Sigmoid colon (tissue), 6 donors: ENCODE measurements at regions not wholly inside any gene's neighbourhood (a gene's known extent, or its start where the extent isn't known, plus 50 kb on each side); places are given as distances from the start of the nearest gene placed in this dataset.

Experiments used
- DNase-seq: peaks from one replicate; pipeline ENCODE4 v3.0.0-alpha.2; 2019
- H3K27ac ChIP-seq, 4 donors: fragments of 200-600 bp; sonication (generic); one replicate each; pipeline ENCODE4 v1.5.1; 2016 to 2019; ENCODE audit warnings: mild to moderate bottlenecking in 1 of 4
- H3K27me3 ChIP-seq, 3 donors: fragments of 200-600 bp; sonication (generic); one replicate each; pipeline ENCODE4 v1.5.1; 2019; ENCODE audit warnings: mild to moderate bottlenecking in 1 of 3
- H3K36me3 ChIP-seq, 4 donors: fragments of 200-600 bp; sonication (generic); one replicate each; pipeline ENCODE4 v1.5.1; 2016 to 2019
- H3K4me1 ChIP-seq, 4 donors: fragments of 200-600 bp; sonication (generic); one replicate each; pipeline ENCODE4 v1.5.1; 2017 to 2019
- H3K4me3 ChIP-seq, 4 donors: fragments of 200-600 bp; sonication (generic); one replicate each; pipeline ENCODE4 v1.5.1; 2017 to 2019; ENCODE audit warnings: mild to moderate bottlenecking in 2 of 4, moderate library complexity in 1 of 4
- H3K9me3 ChIP-seq, 4 donors: fragments of 200-600 bp in 3 of 4; sonication (generic) in 3 of 4; one replicate each; pipeline versions ENCODE4 v1.5.1 to v1.6.1; 2013 to 2019
- CTCF ChIP-seq, 4 experiments: fragments of 450-650 bp in 3 of 4; fragments of 200-600 bp in 1 of 4; IDR thresholded peaks; one replicate each; pipeline ENCODE4 v1.5.1; 2016 to 2019; ENCODE audit warnings: antibody characterized with exemption in 4 of 4, mild to moderate bottlenecking in 3 of 4, moderate library complexity in 2 of 4
- EP300 ChIP-seq, 4 donors: sonication (generic); formaldehyde crosslinking; IDR thresholded peaks; one replicate each; pipeline ENCODE4 v1.6.1; 2017; ENCODE audit warnings: antibody characterized with exemption in 4 of 4
- POLR2A ChIP-seq, 2 donors: fragments of 450-650 bp; IDR thresholded peaks; one replicate each; pipeline ENCODE4 v1.6.1; 2016; ENCODE audit warnings: antibody characterized with exemption in 2 of 2, mild to moderate bottlenecking in 2 of 2, moderate library complexity in 2 of 2
- POLR2AphosphoS5 ChIP-seq, 4 donors: sonication (generic); formaldehyde crosslinking; IDR thresholded peaks; one replicate each; pipeline ENCODE4 v1.6.1; 2017; ENCODE audit warnings: antibody characterized with exemption in 4 of 4
- WGBS, 2 donors: extraction: QIAGEN DNeasy Blood & Tissue Kit; methylation state at CpG; one replicate each; pipeline ENCODE4 v1.1.7; 2013; 5-methylcytosine and 5-hydroxymethylcytosine counted together
- intact Hi-C: fragments of 100-400 bp; cut with DNase I; formaldehyde crosslinking; loops from one replicate; pipeline ENCODE4 v1.15.1; 2023
- donor health status: healthy with polysubstance abuse.
- donor health status: healthy.

DNA sequence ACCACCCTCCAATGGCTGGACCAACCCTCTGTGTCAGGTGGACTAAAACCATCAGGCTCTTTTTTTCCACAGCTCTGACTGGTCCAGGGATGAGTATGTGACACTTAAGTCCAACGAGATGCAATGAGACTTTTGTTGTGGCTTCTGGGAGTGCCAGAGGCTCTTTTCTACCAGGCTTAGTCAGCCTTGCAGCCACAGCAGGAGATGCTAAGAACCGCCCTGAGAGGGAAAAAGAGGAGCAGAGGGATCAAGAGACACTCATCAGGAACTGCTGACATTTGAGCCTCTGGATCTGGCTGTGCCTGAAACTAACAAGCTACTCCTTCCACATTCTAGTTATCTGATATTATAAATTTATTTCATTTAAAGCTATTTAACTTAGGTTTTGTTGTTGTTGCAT lies 270.9 kb upstream of the SULF2 start:
- Histone ChIP-seq H3K4me1 (no peaks in the 10 kb centered on the region), H3K36me3 (no peaks in the 10 kb centered on the region), H3K27ac (no peak overlapping the region), H3K27me3 (no peaks in the 10 kb centered on the region), H3K9me3 (peaks cover 0 to 3% (median 0%) of the 10 kb centered on the region in 4 donors), H3K4me3 (no peak overlapping the region)
- no peak for DNase-seq
- WGBS, 2 donors: 64 to 76% methylated on average over 2 of the region's 2 CpGs
- TF ChIP-seq CTCF (IDR thresholded peaks at IDR 0.05): no peak
- no peak for TF ChIP-seq POLR2AphosphoS5 (IDR thresholded peaks at IDR 0.05)
- TF ChIP-seq EP300 (IDR thresholded peaks at IDR 0.05): no peak
- TF ChIP-seq POLR2A (IDR thresholded peaks at IDR 0.05): no peak
- intact Hi-C loops: no loop called here

DNA sequence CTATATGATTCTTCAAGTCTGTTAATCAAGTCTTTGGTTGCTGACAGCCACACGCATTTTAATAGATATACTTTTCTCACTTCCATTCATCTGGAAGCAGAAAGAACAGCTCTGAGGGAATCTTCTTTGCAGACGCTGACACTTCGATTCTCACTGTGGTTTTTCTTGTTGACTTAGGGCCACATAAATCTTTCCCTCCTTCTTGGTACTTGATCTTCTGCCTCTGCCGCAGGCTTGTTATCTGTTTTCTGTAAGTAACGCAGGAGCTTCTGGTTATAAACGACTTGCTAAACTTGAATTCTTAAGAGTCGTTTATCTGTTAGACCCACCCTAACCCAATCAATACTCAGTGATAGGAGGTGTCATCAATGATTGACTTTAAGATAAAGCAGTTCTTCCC lies 268.8 kb upstream of the SULF2 start:
- 39 to 69% methylated on average over 7 of the region's 7 CpGs for WGBS, 2 donors
- no peaks in the 10 kb centered on the region for H3K27me3 ChIP-seq
- intact Hi-C loops: no loop called here

GRCh38 chr20:48052475-48052835 lies 267.2 kb upstream of the SULF2 start:
- intact Hi-C loops: no loop called here
- H3K4me3 ChIP-seq: no peak overlapping the region
- TF ChIP-seq CTCF (IDR thresholded peaks at IDR 0.05) (no peak), POLR2A (IDR thresholded peaks at IDR 0.05) (no peak), EP300 (IDR thresholded peaks at IDR 0.05) (no peak)
- H3K4me1 ChIP-seq: no peaks in the 10 kb centered on the region
- H3K36me3 ChIP-seq: no peaks in the 10 kb centered on the region
- WGBS, 2 donors: 44 to 73% methylated on average over 2 of the region's 2 CpGs
- H3K27ac ChIP-seq: no peak overlapping the region
- H3K27me3 ChIP-seq: no peaks in the 10 kb centered on the region
- H3K9me3 ChIP-seq: peaks cover 0 to 6% (median 0%) of the 10 kb centered on the region in 4 donors
- no peak for DNase-seq

More for the DNA sequence above, 268.8 kb upstream of the SULF2 start:
- no peak overlapping the region for H3K27ac ChIP-seq
- no peaks in the 10 kb centered on the region for H3K36me3 ChIP-seq
- no peak for DNase-seq
- peaks cover 0 to 6% (median 0%) of the 10 kb centered on the region in 4 donors for H3K9me3 ChIP-seq
- no peaks in the 10 kb centered on the region for H3K4me1 ChIP-seq
- no peak for TF ChIP-seq POLR2AphosphoS5 (IDR thresholded peaks at IDR 0.05)
- no peak for TF ChIP-seq EP300 (IDR thresholded peaks at IDR 0.05)
- H3K4me3 ChIP-seq: no peak overlapping the region

GRCh38 chr20:48051794-48052474 lies 266.7 kb upstream of the SULF2 start:
- no peak for DNase-seq
- Histone ChIP-seq H3K36me3 (no peaks in the 10 kb centered on the region), H3K27me3 (no peaks in the 10 kb centered on the region), H3K4me3 (no peak overlapping the region), H3K9me3 (peaks cover 0 to 6% (median 0%) of the 10 kb centered on the region in 4 donors), H3K27ac (no peak overlapping the region), H3K4me1 (no peaks in the 10 kb centered on the region)
- TF ChIP-seq POLR2AphosphoS5 (IDR thresholded peaks at IDR 0.05): no peak
- WGBS, 2 donors: 54 to 59% methylated on average over 3 of the region's 3 CpGs
- intact Hi-C loops: no loop called here

GRCh38 chr20:48049641-48050040 lies 264.4 kb upstream of the SULF2 start:
- intact Hi-C loops: no loop called here
- H3K27me3 ChIP-seq: no peaks in the 10 kb centered on the region
- H3K36me3 ChIP-seq: no peaks in the 10 kb centered on the region
- H3K27ac ChIP-seq: no peak overlapping the region
- H3K9me3 ChIP-seq: peaks cover 0 to 6% (median 0%) of the 10 kb centered on the region in 4 donors
- TF ChIP-seq CTCF (IDR thresholded peaks at IDR 0.05) (no peak), POLR2AphosphoS5 (IDR thresholded peaks at IDR 0.05) (no peak), EP300 (IDR thresholded peaks at IDR 0.05) (no peak), POLR2A (IDR thresholded peaks at IDR 0.05) (no peak)
- H3K4me1 ChIP-seq: no peaks in the 10 kb centered on the region
- no peak overlapping the region for H3K4me3 ChIP-seq
- WGBS, 2 donors: 84 to 85% methylated on average over 1 of the region's 1 CpG
- DNase-seq: no peak

GRCh38 chr20:48049171-48049570 lies 263.9 kb upstream of the SULF2 start:
- 79% methylated on average over 3 of the region's 3 CpGs for WGBS, 2 donors
- Histone ChIP-seq H3K4me1 (no peaks in the 10 kb centered on the region), H3K9me3 (peaks cover 0 to 6% (median 0%) of the 10 kb centered on the region in 4 donors), H3K36me3 (no peaks in the 10 kb centered on the region), H3K4me3 (no peak overlapping the region), H3K27me3 (no peaks in the 10 kb centered on the region), H3K27ac (no peak overlapping the region)
- DNase-seq: no peak
- no peak for TF ChIP-seq EP300 (IDR thresholded peaks at IDR 0.05)
- intact Hi-C loops: no loop called here
